ENCODE measurements at regions not wholly inside any gene's neighbourhood (a gene's known extent, or its start where the extent isn't known, plus 50 kb on each side); places are given as distances from the start of the nearest gene placed in this dataset.

- TF ChIP-seq, protein P1, sequence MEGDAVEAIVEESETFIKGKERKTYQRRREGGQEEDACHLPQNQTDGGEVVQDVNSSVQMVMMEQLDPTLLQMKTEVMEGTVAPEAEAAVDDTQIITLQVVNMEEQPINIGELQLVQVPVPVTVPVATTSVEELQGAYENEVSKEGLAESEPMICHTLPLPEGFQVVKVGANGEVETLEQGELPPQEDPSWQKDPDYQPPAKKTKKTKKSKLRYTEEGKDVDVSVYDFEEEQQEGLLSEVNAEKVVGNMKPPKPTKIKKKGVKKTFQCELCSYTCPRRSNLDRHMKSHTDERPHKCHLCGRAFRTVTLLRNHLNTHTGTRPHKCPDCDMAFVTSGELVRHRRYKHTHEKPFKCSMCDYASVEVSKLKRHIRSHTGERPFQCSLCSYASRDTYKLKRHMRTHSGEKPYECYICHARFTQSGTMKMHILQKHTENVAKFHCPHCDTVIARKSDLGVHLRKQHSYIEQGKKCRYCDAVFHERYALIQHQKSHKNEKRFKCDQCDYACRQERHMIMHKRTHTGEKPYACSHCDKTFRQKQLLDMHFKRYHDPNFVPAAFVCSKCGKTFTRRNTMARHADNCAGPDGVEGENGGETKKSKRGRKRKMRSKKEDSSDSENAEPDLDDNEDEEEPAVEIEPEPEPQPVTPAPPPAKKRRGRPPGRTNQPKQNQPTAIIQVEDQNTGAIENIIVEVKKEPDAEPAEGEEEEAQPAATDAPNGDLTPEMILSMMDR (IDR thresholded peaks at IDR 0.05), result no peak
- TF ChIP-seq POLR2A (IDR thresholded peaks at IDR 0.05), result no peak
Observed at GRCh38 chr1:194935864-194936263, 1672.4 kb downstream of the KCNT2 start.

Data from thyroid gland (tissue), 4 donors.